Neural progenitor cell (in vitro differentiated cells): ENCODE measurements at regions not wholly inside any gene's neighbourhood (a gene's known extent, or its start where the extent isn't known, plus 50 kb on each side); places are given as distances from the start of the nearest gene placed in this dataset.

Experiments used
- DNase-seq: peaks from one replicate; pipeline ENCODE4 v3.0.0-alpha.2; 2016; ENCODE audit warnings: low spot score
- H2AFZ ChIP-seq: fragments of 200-600 bp; sonication (generic); replicated peaks from 2 replicates; pipeline ENCODE4 v1.6.1; 2016; ENCODE audit warnings: antibody characterized with exemption
- H3F3A ChIP-seq: fragments of 200-600 bp; sonication (generic); 2 replicates; pipeline ENCODE4 v1.6.1; 2016; ENCODE audit warnings: antibody characterized with exemption, low read depth
- H3K27ac ChIP-seq: fragments of 200-600 bp; sonication (generic); 2 replicates; pipeline ENCODE4 v1.5.1; 2016; ENCODE audit warnings: mild to moderate bottlenecking
- H3K27me3 ChIP-seq: fragments of 200-600 bp; sonication (generic); 2 replicates; pipeline ENCODE4 v1.6.1; 2016; ENCODE audit warnings: mild to moderate bottlenecking, moderate library complexity
- H3K36me3 ChIP-seq: fragments of 200-600 bp; sonication (generic); 2 replicates; pipeline ENCODE4 v1.5.1; 2016
- H3K4me1 ChIP-seq: fragments of 200-600 bp; sonication (generic); 2 replicates; pipeline ENCODE4 v1.6.1; 2016; ENCODE audit warnings: mixed run types
- H3K4me2 ChIP-seq: fragments of 200-600 bp; sonication (generic); 2 replicates; pipeline ENCODE4 v1.6.1; 2016
- H3K4me3 ChIP-seq: fragments of 200-600 bp; sonication (generic); 2 replicates; pipeline ENCODE4 v1.5.1; 2016
- H3K79me2 ChIP-seq: fragments of 200-600 bp; sonication (generic); 2 replicates; pipeline ENCODE4 v1.6.1; 2016; ENCODE audit warnings: low read depth
- H3K9ac ChIP-seq: fragments of 200-600 bp; sonication (generic); 2 replicates; pipeline ENCODE4 v1.6.1; 2016
- H3K9me3 ChIP-seq: fragments of 200-600 bp; sonication (generic); 2 replicates; pipeline ENCODE4 v1.5.1; 2016; ENCODE audit warnings: low read depth
- H4K20me1 ChIP-seq: fragments of 200-600 bp; sonication (generic); 2 replicates; pipeline ENCODE4 v1.6.1; 2016; ENCODE audit warnings: low read depth
- H3K27ac Mint-ChIP-seq: 3 replicates; pipeline ENCODE4 v1.8.0; 2021; ENCODE audit warnings: mixed read lengths
- H3K27me3 Mint-ChIP-seq: 2 replicates; pipeline ENCODE4 v1.8.0; 2022; ENCODE audit warnings: low read depth, mild to moderate bottlenecking, inconsistent platforms, moderate library complexity, mixed read lengths; ENCODE audit not compliant: insufficient read depth
- H3K36me3 Mint-ChIP-seq: 3 replicates; pipeline ENCODE4 v1.8.0; 2021; ENCODE audit warnings: mixed read lengths
- H3K4me1 Mint-ChIP-seq: 3 replicates; pipeline ENCODE4 v1.8.0; 2021; ENCODE audit warnings: mixed read lengths
- H3K4me3 Mint-ChIP-seq: 3 replicates; pipeline ENCODE4 v1.8.0; 2021; ENCODE audit warnings: mild to moderate bottlenecking, moderate library complexity, mixed read lengths
- H3K9me3 Mint-ChIP-seq: 3 replicates; pipeline ENCODE4 v1.8.0; 2020; ENCODE audit warnings: mixed read lengths
- CTCF ChIP-seq: fragments of 200-600 bp; sonication (generic); IDR thresholded peaks from 2 replicates; pipeline ENCODE4 v1.5.1; 2017; ENCODE audit warnings: antibody characterized with exemption, mild to moderate bottlenecking
- EZH2 ChIP-seq: fragments of 200-600 bp; sonication (generic); IDR thresholded peaks from 2 replicates; pipeline ENCODE4 v1.6.1; 2017; ENCODE audit warnings: antibody characterized with exemption, mild to moderate bottlenecking, moderate library complexity
- EZH2phosphoT487 ChIP-seq: fragments of 200-600 bp; sonication (generic); IDR thresholded peaks from 2 replicates; pipeline ENCODE4 v1.6.1; 2017; ENCODE audit warnings: antibody characterized with exemption

DNA sequence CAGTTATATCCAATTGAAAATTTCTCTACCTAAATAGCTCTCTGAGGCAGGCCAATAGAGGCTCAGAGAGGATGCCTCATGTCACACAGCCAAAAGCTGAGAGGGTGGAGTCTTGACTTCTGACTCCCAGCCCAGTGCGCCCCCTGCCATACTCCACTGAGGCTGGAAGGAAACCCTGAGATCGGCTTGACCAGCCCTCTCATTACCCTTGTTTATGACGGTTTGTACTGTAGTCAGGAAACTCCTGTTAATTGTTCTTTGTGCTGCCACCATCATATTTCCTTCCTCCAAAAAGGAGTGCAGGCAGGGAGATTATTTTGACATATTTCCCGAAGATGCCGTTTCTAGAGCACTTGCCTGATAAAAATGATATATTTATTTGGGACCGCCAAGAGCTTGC lies 107.9 kb downstream of the AIPL1 start:
- Mint-ChIP-seq H3K9me3 (no peaks in the 10 kb centered on the region), H3K27ac (no peak overlapping the region), H3K36me3 (no peaks in the 10 kb centered on the region), H3K4me3 (no peak overlapping the region), H3K4me1 (peaks cover 10% of the 10 kb centered on the region), H3K27me3 (peaks cover 2% of the 10 kb centered on the region)
- H4K20me1 ChIP-seq: no peaks in the 10 kb centered on the region
- no peaks in the 10 kb centered on the region for H3F3A ChIP-seq
- H3K36me3 ChIP-seq: no peaks in the 10 kb centered on the region
- DNase-seq: peak; percentile 35
- no peaks in the 10 kb centered on the region for H3K4me1 ChIP-seq
- TF ChIP-seq CTCF (peak; percentile 29), EZH2phosphoT487 (no peak), EZH2 (no peak)
- H2AFZ ChIP-seq: peak overlapping the region; percentile 58
- no peak overlapping the region for H3K4me3 ChIP-seq
- H3K27me3 ChIP-seq: no peaks in the 10 kb centered on the region
- H3K9ac ChIP-seq: no peak overlapping the region
- no peaks in the 10 kb centered on the region for H3K79me2 ChIP-seq
- no peak overlapping the region for H3K27ac ChIP-seq
- no peak overlapping the region for H3K4me2 ChIP-seq
- no peaks in the 10 kb centered on the region for H3K9me3 ChIP-seq

GRCh38 chr17:6326483-6326882 lies 108.4 kb downstream of the AIPL1 start:
- no peaks in the 10 kb centered on the region for H3F3A ChIP-seq
- H3K4me1 Mint-ChIP-seq: peaks cover 10% of the 10 kb centered on the region
- H3K36me3 ChIP-seq: no peaks in the 10 kb centered on the region
- no peaks in the 10 kb centered on the region for H3K36me3 Mint-ChIP-seq
- H3K4me3 ChIP-seq: no peak overlapping the region
- no peaks in the 10 kb centered on the region for H3K79me2 ChIP-seq
- no peak for DNase-seq
- H3K4me1 ChIP-seq: no peaks in the 10 kb centered on the region
- TF ChIP-seq CTCF (no peak), EZH2 (no peak), EZH2phosphoT487 (no peak)
- H3K27ac ChIP-seq: no peak overlapping the region
- H3K4me3 Mint-ChIP-seq: no peak overlapping the region
- H3K9me3 Mint-ChIP-seq: peaks cover 2% of the 10 kb centered on the region
- no peak overlapping the region for H3K4me2 ChIP-seq
- H3K27me3 ChIP-seq: no peaks in the 10 kb centered on the region
- H3K27me3 Mint-ChIP-seq: peaks cover 2% of the 10 kb centered on the region
- H3K9me3 ChIP-seq: no peaks in the 10 kb centered on the region
- no peaks in the 10 kb centered on the region for H4K20me1 ChIP-seq
- no peak overlapping the region for H3K9ac ChIP-seq
- H3K27ac Mint-ChIP-seq: no peak overlapping the region
- no peak overlapping the region for H2AFZ ChIP-seq

GRCh38 chr17:6325741-6326140 lies 109.2 kb downstream of the AIPL1 start:
- TF ChIP-seq EZH2 (no peak), EZH2phosphoT487 (no peak), CTCF (no peak)
- Histone ChIP-seq H3K36me3 (no peaks in the 10 kb centered on the region), H3K27me3 (no peaks in the 10 kb centered on the region), H3K27ac (no peak overlapping the region), H3K9me3 (no peaks in the 10 kb centered on the region), H3F3A (no peaks in the 10 kb centered on the region), H3K4me1 (no peaks in the 10 kb centered on the region), H3K79me2 (no peaks in the 10 kb centered on the region), H4K20me1 (no peaks in the 10 kb centered on the region), H3K4me3 (no peak overlapping the region), H2AFZ (no peak overlapping the region), H3K4me2 (no peak overlapping the region), H3K9ac (no peak overlapping the region)
- H3K36me3 Mint-ChIP-seq: no peaks in the 10 kb centered on the region
- H3K4me1 Mint-ChIP-seq: peaks cover 10% of the 10 kb centered on the region
- H3K27me3 Mint-ChIP-seq: peaks cover 2% of the 10 kb centered on the region
- DNase-seq: no peak
- no peak overlapping the region for H3K4me3 Mint-ChIP-seq
- H3K27ac Mint-ChIP-seq: no peak overlapping the region
- H3K9me3 Mint-ChIP-seq: peaks cover 2% of the 10 kb centered on the region
